Esophagus muscularis mucosa (tissue), 4 donors: ENCODE measurements at regions not wholly inside any gene's neighbourhood (a gene's known extent, or its start where the extent isn't known, plus 50 kb on each side); places are given as distances from the start of the nearest gene placed in this dataset.

Source experiments
- EP300 ChIP-seq: sonication (generic); formaldehyde crosslinking; IDR thresholded peaks from one replicate; pipeline ENCODE4 v1.6.1; 2017; ENCODE audit warnings: antibody characterized with exemption
- POLR2AphosphoS5 ChIP-seq, 2 donors: sonication (generic); formaldehyde crosslinking; IDR thresholded peaks; one replicate each; pipeline ENCODE4 v1.6.1; 2017; ENCODE audit warnings: antibody characterized with exemption in 2 of 2
- TF ChIP-seq, protein P1 (sequence below), 3 experiments: fragments of 200-600 bp in 2 of 3; fragments of 450-650 bp in 1 of 3; sonication (generic) in 2 of 3; IDR thresholded peaks; one replicate each; pipeline ENCODE4 v1.5.1; 2017 to 2019; ENCODE audit warnings: antibody characterized with exemption in 3 of 3, mild to moderate bottlenecking in 2 of 3, moderate library complexity in 1 of 3

DNA sequence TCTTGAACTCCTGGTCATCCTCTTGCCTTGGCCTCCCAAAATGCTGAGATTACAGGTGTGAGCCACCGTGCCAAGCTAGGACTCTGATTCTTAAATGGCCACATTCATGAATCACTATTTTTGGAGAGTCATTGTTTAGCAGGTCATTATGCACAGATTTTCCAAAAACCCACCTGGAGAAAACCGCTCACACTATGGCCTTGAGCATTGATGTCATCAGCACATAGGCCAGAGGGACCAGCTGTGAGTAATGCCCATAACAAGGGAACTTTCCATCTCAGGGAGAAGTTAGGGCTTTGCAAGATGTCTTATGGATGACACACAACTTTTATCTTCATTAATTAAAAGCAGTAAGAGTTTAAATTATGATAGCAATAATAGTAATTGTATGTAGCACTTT lies 86.4 kb upstream of the KIF5B start:
- TF ChIP-seq, protein P1, sequence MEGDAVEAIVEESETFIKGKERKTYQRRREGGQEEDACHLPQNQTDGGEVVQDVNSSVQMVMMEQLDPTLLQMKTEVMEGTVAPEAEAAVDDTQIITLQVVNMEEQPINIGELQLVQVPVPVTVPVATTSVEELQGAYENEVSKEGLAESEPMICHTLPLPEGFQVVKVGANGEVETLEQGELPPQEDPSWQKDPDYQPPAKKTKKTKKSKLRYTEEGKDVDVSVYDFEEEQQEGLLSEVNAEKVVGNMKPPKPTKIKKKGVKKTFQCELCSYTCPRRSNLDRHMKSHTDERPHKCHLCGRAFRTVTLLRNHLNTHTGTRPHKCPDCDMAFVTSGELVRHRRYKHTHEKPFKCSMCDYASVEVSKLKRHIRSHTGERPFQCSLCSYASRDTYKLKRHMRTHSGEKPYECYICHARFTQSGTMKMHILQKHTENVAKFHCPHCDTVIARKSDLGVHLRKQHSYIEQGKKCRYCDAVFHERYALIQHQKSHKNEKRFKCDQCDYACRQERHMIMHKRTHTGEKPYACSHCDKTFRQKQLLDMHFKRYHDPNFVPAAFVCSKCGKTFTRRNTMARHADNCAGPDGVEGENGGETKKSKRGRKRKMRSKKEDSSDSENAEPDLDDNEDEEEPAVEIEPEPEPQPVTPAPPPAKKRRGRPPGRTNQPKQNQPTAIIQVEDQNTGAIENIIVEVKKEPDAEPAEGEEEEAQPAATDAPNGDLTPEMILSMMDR (IDR thresholded peaks at IDR 0.05), result no peak
- TF ChIP-seq POLR2AphosphoS5 (IDR thresholded peaks at IDR 0.05) (no peak), EP300 (no peak)
